ENCODE measurements at regions not wholly inside any gene's neighbourhood (a gene's known extent, or its start where the extent isn't known, plus 50 kb on each side); places are given as distances from the start of the nearest gene placed in this dataset.
"Not testable (repeated sequence)": the region's sequence is repeated elsewhere in the genome, so short reads cannot be mapped to it uniquely, and the experiment has no call there.

DNA sequence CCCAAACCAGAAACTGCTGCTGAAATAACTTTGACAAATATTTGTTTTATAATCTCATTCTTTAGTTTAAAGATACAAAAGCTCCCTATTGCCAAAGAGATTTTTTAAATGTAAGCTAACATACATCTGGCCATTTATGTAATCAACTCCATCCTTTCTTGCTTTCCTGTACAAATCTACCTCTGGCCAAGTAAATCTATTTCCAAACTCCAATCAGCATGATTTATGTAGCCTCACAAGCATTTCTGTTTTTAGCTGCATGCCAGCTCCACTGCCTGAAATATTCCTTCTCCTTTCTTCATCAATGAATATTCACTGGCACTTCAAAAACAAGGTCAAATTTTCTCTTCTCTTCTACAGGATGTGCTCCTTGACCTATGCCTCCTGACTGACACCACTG, 80.0 kb downstream of the SHOX2 start:
- Histone ChIP-seq H3K36me3 (no peaks in the 10 kb centered on the region), H3K4me3 (no peak overlapping the region), H3K4me1 (ENCODE audit: insufficient read depth) (no peaks in the 10 kb centered on the region), H3K9me3 (no peaks in the 10 kb centered on the region), H3K27me3 (no peaks in the 10 kb centered on the region), H3K27ac (no peak overlapping the region)
- intact Hi-C loops (cut with DNase I) = no loop called here
- TF ChIP-seq POLR2A (IDR thresholded peaks at IDR 0.05) (no peak), EP300 (IDR thresholded peaks at IDR 0.05) (no peak)
- TF ChIP-seq, protein P1, sequence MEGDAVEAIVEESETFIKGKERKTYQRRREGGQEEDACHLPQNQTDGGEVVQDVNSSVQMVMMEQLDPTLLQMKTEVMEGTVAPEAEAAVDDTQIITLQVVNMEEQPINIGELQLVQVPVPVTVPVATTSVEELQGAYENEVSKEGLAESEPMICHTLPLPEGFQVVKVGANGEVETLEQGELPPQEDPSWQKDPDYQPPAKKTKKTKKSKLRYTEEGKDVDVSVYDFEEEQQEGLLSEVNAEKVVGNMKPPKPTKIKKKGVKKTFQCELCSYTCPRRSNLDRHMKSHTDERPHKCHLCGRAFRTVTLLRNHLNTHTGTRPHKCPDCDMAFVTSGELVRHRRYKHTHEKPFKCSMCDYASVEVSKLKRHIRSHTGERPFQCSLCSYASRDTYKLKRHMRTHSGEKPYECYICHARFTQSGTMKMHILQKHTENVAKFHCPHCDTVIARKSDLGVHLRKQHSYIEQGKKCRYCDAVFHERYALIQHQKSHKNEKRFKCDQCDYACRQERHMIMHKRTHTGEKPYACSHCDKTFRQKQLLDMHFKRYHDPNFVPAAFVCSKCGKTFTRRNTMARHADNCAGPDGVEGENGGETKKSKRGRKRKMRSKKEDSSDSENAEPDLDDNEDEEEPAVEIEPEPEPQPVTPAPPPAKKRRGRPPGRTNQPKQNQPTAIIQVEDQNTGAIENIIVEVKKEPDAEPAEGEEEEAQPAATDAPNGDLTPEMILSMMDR (IDR thresholded peaks at IDR 0.05) = no peak
- DNase-seq = no peak

DNA sequence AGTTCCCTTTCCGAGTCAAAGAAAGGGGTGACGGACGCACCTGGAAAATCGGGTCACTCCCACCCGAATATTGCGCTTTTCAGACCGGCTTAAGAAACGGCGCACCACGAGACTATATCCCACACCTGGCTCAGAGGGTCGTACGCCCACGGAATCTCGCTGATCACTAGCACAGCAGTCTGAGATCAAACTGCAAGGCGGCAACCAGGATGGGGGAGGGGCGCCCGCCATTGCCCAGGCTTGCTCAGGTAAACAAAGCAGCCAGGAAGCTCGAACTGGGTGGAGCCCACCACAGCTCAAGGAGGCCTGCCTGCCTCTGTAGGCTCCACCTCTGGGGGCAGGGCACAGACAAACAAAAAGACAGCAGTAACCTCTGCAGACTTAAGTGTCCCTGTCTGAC, 86.3 kb downstream of the SHOX2 start:
- H3K4me3 ChIP-seq; intact Hi-C loops (cut with DNase I); DNase-seq; H3K9me3 ChIP-seq; H3K4me1 ChIP-seq (ENCODE audit: insufficient read depth); H3K36me3 ChIP-seq; H3K27ac ChIP-seq; H3K27me3 ChIP-seq: not testable (repeated sequence)
- WGBS, 3 donors = 86 to 100% methylated on average over 2 to 16 of the region's 18 CpGs; no CpG with 5 or more reads in 1 of the 3 donors

DNA sequence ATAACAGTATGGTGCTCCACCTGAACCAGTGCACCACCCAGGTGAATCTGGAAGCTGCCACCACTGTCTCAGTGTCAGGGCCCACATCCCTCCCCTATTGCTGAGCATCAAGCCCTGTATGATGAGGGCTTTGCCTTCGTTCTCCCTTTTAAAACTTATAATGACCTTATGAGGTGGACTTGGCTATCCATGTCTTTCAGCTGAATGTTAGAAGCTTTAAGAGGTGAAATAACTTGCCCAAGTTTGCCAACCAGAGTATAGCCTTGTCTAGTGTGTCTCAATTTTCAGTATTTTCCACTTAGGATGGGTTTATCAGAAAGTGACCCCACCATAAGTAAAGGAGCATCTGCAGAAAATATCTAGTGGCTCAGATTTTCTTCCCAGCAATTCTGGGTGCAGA, 87.8 kb downstream of the SHOX2 start:
- no peak overlapping the region for H3K4me3 ChIP-seq
- TF ChIP-seq EP300 (IDR thresholded peaks at IDR 0.05) (no peak), POLR2A (IDR thresholded peaks at IDR 0.05) (no peak)
- TF ChIP-seq, protein P1 (IDR thresholded peaks at IDR 0.05) = no peak

DNA sequence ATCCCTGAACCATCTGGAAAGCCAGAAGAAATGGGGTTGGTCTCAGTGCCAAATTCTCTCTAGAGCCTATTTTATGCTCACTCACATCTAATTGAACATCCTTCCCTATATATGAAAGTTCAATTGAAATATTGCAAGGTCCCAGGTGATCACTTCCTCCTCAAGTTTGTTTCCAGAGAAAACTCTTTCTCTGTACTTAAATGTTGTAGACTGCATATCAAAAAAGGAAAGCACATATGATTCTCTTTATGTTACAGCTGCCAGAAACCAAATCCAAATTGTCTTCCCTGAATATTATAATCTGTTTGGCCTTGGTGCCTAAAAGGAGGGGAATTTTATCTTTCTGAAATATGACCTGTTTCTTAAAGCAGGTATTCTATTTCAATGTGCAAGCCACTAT, 93.3 kb downstream of the SHOX2 start:
- intact Hi-C loops (cut with DNase I) = no loop called here

More for the DNA sequence above, 87.8 kb downstream of the SHOX2 start:
- no peaks in the 10 kb centered on the region for H3K36me3 ChIP-seq
- WGBS, 3 donors = 66 to 91% (median 83%) methylated on average over 1 of the region's 1 CpG
- H3K4me1 ChIP-seq (ENCODE audit: insufficient read depth) = no peaks in the 10 kb centered on the region
- intact Hi-C loops (cut with DNase I) = no loop called here
- H3K9me3 ChIP-seq = no peaks in the 10 kb centered on the region
- no peak for DNase-seq
- H3K27me3 ChIP-seq = no peaks in the 10 kb centered on the region
- H3K27ac ChIP-seq = no peak overlapping the region

DNA sequence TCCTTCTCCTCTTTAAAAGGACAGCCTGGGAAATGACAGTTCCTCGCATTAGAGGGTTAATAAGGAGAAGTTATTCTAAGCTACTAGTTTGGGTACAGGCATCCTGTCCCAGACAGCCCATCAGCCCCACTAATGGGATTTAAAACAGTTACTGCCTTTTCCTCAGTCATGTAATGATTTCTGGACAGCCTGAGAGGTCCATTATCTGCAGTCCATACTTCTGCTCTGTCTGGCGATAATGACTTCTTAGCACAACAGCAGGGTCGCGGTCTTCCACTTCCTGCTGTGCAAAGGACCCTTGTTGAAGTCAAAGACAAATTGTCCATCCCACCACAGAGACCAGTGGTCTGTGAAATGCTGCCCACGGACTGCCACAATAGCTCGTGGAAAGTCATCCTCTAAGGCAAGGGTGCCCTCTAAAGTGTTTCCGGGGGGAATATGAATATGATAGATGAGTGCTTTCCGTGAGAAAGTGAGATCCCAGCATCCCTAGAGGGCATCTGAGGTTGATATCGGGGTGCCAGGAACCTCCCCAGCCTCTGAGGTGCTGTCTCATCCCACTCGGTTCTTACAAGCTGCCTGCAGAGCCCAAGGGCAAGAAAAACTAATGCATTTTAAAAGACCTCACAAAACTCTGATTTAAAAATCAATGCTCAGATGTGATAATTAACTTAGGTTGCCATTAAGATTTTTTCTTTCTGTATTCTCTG, 100.7 kb downstream of the SHOX2 start:
- TF ChIP-seq EP300 (IDR thresholded peaks at IDR 0.05) (no peak), POLR2A (IDR thresholded peaks at IDR 0.05) (no peak)
- TF ChIP-seq, protein P1 (IDR thresholded peaks at IDR 0.05) = no peak
- H3K27ac ChIP-seq = no peak overlapping the region
- intact Hi-C loops (cut with DNase I) = no loop called here
- no peaks in the 10 kb centered on the region for H3K9me3 ChIP-seq
- no peak for DNase-seq
- no peaks in the 10 kb centered on the region for H3K4me1 ChIP-seq (ENCODE audit: insufficient read depth)
- no peaks in the 10 kb centered on the region for H3K36me3 ChIP-seq
- H3K4me3 ChIP-seq = no peak overlapping the region
- H3K27me3 ChIP-seq = no peaks in the 10 kb centered on the region
- WGBS, 3 donors = 59 to 69% (median 63%) methylated on average over 10 of the region's 10 CpGs

More for the DNA sequence above, 93.3 kb downstream of the SHOX2 start:
- no peak for TF ChIP-seq EP300 (IDR thresholded peaks at IDR 0.05)
- TF ChIP-seq, protein P1 (IDR thresholded peaks at IDR 0.05) = no peak
- TF ChIP-seq POLR2A (IDR thresholded peaks at IDR 0.05) = no peak
- Histone ChIP-seq H3K27ac (no peak overlapping the region), H3K4me1 (ENCODE audit: insufficient read depth) (no peaks in the 10 kb centered on the region), H3K4me3 (no peak overlapping the region), H3K9me3 (no peaks in the 10 kb centered on the region), H3K27me3 (no peaks in the 10 kb centered on the region), H3K36me3 (no peaks in the 10 kb centered on the region)
- no peak for DNase-seq
